AG09319 (cell line): ENCODE measurements at regions not wholly inside any gene's neighbourhood (a gene's known extent, or its start where the extent isn't known, plus 50 kb on each side); places are given as distances from the start of the nearest gene placed in this dataset.
A peak's percentile ranks its signal among the peaks of the same experiment; 100 is the strongest.

Experiments
- DNase-seq: peaks from one replicate; pipeline ENCODE4 v3.0.0-alpha.2; 2010; ENCODE audit warnings: low read depth; ENCODE audit errors: extremely low read depth
- CTCF ChIP-seq: IDR thresholded peaks from 2 replicates; pipeline ENCODE4 v1.5.1; 2011; ENCODE audit warnings: low read depth, mild to moderate bottlenecking, inconsistent platforms, low read length, moderate library complexity

GRCh38 chr9:107717529-107718314 is 228.2 kb upstream of the KLF4 start:
- no peak for TF ChIP-seq CTCF
- DNase-seq, result no peak

- no peak for DNase-seq
- TF ChIP-seq CTCF, result no peak
Observed at GRCh38 chr9:107715740-107716139, 226.2 kb upstream of the KLF4 start.

GRCh38 chr9:107713470-107713869 is 223.9 kb upstream of the KLF4 start:
- no peak for DNase-seq
- no peak for TF ChIP-seq CTCF

- DNase-seq, result no peak
- no peak for TF ChIP-seq CTCF
Observed at GRCh38 chr9:107712390-107712789, 222.8 kb upstream of the KLF4 start.

GRCh38 chr9:107711542-107711941 is 222.0 kb upstream of the KLF4 start:
- peak; percentile 88 for DNase-seq
- TF ChIP-seq CTCF, result no peak

- DNase-seq, result no peak
- no peak for TF ChIP-seq CTCF
Observed at GRCh38 chr9:107710953-107711352, 221.4 kb upstream of the KLF4 start.

- TF ChIP-seq CTCF, result no peak
- no peak for DNase-seq
Observed at GRCh38 chr9:107710546-107710945, 221.0 kb upstream of the KLF4 start.
